NCI-H345 (cell line): ENCODE measurements at regions not wholly inside any gene's neighbourhood (a gene's known extent, or its start where the extent isn't known, plus 50 kb on each side); places are given as distances from the start of the nearest gene placed in this dataset.

Source experiments
- DNase-seq: peaks from one replicate; lab custom pipeline; 2025; lab: John Stamatoyannopoulos, UW

DNA sequence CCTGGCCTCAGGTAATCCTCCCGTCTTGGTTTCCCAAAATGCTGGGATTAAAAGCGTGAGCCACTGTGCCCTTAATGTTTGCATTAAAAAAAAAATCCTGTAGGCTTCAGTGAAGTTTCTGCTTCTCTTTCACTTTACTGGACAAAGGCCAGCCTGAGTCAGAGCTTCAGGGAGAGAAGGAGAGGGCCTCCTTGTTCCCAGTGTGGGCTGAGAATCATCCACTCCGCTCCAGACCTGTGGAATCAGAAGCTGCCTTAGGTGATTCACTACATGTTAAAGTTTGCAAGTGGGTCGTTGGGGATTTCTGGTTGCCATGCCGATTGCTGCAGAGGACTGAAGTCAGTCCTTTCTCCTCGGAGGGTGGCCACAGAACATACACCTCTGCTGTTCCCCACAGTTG lies 113.3 kb upstream of the EEF1E1 start:
- no peak for DNase-seq

DNA sequence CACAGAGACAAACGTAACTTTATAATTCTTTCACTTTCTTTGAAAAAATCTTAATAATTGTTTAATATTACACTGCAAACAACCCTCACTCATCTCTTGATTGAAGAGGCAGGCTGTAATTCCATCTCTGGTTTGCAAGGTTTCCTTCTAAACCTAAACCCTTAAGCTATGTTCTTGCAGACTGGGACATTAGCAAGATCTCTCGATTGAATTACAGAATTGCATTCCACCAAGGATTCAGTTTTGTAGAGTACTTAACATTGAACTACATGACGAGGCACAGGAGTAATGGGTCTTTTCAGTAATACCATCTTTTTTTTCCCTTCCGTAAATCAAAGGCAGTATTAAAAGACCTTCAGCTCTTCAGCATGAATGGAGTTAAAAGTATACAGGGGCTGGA lies 111.6 kb upstream of the EEF1E1 start:
- no peak for DNase-seq

DNA sequence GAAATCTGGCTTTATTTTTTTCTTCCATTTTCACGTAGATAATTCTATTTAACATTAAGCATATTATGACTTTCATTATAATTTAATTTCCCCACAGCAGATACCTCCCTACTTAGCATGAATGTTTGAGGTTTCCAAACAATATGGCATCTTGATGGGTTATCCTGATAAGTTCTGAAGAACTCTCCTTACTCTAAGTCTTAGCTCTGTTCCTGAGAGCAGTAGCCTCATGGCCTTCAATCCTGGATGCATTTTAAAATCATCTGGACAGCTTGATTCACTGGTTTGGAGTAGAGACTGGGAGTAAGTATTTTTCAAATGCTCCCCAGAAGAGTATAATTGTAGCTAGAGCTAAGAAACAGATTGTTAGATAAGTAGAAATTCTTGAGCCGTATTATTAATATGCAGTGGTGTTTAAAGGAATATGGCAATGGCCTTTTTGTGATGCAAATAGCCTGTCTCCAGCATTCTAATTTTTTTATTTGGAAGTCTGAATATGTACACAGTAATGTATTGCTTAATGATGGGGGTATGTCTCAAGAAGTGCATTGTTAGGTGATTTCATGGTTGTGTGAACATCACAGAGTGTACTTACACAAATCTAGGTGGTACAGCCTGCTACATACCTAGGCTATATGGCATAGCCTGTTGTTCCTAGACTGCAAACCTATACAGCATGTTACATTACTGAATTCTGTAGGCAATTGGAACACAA lies 110.5 kb upstream of the EEF1E1 start:
- no peak for DNase-seq

DNA sequence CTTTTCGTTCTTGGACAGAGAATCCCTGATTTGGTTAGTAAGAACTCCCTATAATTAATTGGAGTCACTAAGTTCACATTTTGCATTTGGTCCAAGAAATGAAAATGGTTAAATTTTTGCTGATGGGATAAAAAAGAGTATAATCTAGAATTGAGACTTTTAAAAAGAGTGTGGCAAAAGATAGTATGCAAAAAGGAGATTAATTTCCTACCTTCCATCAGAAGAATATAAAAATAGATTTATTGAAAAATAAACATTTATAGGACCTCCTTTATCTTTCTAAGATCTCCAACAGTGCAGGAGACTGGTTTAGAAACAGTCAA lies 105.5 kb upstream of the EEF1E1 start:
- no peak for DNase-seq

DNA sequence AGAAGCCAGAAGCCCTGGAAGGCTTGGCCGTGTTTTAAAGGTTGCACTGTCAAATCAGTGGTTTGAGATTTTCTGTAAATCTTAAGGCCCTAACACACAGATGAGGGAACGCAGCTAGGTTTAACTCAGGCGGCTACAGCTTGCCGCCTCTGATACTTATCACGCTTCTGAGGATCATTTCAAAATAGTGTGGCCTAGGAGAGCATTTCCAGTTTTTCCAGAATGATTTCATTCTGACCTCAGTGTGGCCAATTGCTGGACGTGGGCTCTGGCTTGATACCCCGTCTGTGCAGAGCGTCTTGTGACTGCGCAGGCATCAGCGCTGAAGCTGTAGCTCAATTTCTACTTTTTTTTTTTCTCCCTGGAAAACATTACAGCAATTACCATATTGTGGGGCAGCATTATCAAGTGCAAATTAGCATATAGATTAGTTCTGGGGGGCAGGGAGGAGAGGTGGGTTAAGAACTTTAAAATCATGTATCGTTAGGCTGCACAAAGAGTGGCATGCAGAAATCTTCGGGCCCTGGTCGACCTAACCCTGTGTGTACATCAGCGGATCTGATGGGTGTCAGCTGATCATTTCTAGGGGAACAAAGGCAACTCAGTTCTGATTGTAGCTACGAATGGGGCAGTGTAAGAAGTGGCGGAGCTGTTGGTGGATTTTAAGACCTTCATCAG lies 105.0 kb upstream of the EEF1E1 start:
- no peak for DNase-seq

DNA sequence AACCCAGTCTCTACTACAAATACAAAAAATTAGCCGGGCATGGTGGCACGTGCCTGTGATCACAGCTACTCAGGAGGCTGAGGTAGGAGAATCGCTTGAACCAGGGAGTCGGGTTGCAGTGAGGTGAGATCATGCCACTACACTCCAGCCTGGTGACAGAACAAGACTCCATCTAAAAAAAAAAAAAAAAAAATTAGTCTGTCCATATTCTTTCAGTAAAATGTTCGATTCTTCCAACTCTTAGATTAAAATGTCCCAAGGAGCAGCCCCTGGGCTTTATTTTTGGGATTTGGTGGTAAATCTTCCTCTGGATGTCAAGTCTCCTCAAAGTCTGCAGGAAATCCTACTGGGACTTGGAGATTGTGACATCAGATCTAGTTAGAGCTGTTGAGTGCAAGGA lies 101.0 kb upstream of the EEF1E1 start:
- no peak for DNase-seq

DNA sequence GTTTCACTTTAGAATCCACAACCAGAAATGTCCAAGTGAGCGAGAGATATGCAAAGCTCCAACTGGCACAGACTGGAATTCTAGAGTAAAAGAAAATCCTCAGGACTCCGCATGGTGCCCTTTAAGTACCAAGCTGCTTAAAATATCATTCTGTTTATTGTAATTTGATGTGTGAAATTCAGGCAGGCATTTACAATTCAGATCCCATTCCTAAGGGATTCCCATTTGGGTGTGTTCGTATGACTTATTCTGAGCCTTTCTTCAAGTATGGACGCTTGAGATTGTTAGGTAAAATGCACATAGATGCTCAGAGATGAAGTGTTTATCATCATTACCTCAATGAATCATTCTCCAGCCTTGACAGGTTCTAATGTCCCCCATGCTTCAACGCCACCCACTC lies 99.3 kb upstream of the EEF1E1 start:
- DNase-seq, result no peak

DNA sequence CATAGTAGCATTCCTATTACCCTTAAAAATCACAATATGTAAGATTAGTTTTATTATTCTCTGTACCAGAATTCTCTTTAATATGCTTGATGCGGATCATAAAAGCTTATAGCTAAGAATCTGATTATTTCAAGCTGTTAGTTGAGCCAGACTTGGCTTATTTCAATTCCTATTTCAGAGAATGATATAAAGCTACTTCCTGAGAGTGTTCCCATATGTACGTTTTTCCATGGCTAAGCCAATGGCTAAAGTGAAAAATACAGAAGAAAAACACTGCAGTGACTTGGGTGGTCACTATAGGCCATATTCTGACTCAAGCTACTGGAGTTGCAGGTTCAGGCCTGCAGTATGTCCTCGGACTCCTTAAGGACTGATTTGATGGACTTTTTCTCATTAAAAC lies 97.9 kb upstream of the EEF1E1 start:
- no peak for DNase-seq

DNA sequence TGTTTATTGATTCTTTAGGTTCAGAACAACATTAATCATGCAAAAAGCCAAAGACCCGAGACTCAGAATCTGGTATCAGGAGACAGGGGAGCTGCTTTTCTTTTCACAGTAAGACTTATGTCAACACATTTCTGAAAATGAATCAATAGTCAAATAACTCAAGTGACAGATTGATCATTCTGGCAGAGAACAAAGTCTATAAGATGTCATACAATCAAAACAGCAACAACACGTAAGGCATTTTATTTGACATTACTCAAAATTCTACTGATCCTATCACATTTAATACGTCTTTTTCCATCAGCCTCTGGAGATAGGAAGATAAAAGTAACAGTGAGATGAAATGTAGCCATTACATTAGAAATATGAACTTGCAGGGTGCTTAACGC lies 93.4 kb upstream of the EEF1E1 start:
- DNase-seq, result no peak

DNA sequence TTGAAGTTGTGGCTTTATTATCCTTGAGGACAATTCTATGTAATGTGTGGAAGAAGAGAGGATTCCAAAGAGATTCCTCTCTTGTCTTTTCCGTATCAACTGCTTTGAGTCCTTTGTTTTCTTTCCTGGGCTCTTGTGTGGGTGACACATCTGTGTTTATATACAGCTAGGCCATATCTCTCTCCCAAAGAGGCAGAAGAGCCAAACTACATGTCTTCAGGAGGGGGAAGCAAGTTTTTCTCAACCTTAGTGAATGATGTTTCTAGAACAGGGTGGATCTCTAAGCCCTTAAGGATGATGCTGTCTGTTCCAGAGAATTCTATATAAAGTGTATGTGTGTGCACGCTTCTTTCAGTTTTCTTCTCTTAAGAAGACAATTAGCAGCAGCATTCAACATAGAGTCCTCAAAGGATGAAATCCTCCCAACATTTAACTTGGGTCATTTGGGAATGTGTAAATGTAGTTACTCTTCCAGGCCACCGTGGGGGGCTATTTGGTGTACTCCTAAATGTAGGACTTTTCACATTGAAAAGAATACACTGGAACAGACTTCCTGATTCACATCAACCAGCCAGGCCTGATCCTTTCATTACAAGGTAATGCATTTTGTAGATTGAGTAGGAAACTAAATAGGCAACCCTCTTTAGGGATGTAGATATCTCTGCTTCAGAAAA lies 92.8 kb upstream of the EEF1E1 start:
- DNase-seq, result no peak

DNA sequence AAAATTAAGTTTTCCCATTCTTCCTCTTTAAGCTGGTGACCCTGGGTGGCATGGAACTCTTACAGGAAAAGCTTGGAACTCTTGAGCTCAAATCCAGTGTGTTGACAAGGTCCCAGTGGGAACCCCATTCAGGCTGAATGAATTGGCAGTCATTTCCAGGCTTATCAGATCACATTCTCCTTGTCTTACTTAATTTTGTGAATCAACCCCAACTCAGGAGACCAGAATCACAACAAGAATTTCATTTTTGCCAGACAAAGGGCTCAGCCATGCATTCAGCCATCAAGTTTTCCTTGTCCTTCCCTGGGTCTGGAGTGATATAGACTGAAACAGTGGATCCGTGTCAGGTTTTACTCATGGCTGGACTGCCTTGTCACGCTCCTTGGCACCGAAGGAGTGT lies 92.1 kb upstream of the EEF1E1 start:
- DNase-seq, result no peak

DNA sequence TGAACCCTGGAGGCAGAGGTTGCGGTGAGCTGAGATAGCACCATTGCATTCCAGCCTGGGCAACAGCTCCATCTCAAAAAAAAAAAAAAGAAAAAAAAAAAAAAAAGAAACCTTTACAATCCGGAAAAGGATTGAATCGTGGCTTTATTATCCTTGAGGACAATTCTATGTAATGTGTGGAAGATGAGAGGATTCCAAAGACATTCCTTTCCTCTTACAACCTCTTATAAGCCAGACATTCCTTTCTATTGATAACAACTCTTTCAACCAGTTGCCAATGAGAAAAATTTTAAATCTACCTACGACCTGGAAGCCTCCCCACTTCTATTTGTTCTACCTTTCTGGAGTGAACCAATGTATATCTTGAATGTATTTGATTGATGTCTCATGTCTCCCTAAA lies 91.2 kb upstream of the EEF1E1 start:
- DNase-seq, result no peak

DNA sequence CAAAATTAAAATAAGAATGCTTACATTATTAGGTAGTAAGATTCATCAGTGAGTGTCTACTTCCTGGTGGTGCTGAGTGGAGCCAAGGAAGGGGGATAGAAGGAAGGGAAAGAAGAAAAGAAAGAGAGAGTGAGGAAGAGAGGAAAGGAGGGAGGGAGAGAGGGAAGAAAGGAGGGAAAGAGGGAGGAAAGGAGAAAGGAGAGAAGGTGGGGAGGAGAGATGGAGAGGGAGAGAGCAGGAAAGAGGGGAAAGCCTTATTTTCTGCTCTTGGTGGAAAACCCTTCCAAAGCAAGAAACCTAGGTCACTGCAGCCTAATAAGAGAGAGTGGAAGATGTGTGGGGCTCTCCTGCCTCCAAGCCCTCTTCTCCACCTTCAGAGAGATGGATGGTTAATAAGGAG lies 90.2 kb upstream of the EEF1E1 start:
- no peak for DNase-seq

DNA sequence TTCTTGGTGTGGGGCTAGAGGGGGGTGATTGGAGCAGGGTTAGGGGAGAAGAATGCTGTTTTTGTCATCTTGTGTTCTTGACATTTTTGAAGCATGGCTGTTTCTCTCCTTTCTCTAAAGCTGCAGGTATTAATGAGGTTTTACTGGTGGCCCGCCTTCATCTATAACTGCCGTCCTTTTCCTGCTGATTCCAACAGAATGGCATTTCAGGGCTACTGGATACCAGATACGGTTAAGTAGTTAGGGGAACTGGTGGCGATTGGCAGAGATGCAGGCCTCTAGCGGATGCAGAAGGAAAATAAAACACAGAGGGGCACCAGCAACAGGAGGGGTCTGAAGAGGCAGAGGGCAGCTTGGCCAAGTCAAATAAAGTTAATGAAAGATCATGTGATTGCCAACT lies 89.7 kb upstream of the EEF1E1 start:
- DNase-seq, result no peak

DNA sequence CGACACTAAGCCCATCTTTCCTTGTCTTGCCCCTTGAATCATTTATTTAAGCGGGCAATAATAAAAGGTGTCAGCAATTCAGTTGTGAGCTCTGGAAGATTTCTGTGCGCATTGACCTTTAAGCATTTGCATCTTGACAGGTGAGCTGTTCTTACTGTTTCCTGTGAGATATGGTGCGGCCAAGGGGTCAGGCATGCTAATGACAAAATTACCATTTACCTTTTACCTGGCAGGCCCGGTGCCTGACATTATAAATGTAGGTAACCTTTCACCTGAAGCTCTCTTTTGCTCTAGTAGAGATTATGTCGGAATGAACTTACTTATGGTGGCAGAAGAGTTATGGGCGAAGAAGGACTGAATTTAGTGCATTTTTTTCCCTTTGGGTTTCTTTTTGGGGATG lies 89.3 kb upstream of the EEF1E1 start:
- no peak for DNase-seq

DNA sequence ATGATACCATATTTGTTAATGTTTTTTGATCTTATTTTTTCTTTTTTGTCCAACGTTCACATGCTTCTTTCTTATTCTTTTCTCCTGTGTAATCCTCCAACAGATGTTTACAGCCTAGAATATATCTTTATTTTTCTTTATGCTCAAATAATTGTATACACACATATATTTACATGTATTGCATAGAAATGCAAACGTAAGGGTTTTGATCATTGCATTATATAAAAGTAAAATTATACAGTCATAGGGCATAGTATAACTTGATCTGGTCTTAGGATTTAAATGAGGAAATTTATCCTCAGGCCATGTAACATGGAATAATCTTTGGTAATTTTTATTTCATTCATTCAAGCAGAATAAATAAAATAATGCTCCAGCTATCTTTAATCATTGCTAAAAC lies 84.9 kb upstream of the EEF1E1 start:
- DNase-seq, result no peak

DNA sequence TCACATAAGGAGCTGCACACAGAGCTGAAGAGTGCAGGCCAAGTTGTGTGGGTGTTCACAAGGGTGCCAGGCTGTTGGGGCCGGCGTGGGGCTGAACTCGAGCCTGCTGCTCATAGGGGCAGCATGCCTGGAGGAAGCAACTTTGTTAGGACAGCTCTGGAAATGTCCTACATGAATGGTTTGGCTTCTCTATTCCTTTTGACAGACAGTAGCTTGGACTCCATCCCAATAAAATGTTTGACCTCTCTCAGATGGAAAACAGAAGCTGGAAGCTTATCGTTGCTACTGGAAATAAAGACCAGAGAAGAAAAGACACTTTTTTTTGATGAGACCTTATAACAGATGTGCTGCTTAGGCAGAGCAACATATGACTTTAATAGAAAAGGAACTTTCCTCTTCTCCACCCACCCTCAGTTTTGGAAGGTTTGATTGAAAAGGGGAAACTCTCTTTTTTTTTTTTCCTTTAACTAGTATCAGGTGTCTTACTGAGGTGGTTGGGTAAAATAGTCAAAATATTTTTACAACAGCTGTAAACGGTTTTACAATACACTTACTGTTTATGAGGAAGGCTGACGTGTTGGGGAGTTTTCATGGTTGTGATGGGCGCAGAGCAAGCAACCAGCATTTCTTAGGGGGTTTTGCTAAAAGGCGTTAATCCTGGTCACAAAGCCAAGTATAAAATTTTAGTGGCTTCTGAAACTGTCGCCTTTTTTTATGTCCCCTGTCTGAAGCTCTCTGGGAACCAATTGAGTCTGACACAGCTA lies 80.7 kb upstream of the EEF1E1 start:
- DNase-seq, result no peak

DNA sequence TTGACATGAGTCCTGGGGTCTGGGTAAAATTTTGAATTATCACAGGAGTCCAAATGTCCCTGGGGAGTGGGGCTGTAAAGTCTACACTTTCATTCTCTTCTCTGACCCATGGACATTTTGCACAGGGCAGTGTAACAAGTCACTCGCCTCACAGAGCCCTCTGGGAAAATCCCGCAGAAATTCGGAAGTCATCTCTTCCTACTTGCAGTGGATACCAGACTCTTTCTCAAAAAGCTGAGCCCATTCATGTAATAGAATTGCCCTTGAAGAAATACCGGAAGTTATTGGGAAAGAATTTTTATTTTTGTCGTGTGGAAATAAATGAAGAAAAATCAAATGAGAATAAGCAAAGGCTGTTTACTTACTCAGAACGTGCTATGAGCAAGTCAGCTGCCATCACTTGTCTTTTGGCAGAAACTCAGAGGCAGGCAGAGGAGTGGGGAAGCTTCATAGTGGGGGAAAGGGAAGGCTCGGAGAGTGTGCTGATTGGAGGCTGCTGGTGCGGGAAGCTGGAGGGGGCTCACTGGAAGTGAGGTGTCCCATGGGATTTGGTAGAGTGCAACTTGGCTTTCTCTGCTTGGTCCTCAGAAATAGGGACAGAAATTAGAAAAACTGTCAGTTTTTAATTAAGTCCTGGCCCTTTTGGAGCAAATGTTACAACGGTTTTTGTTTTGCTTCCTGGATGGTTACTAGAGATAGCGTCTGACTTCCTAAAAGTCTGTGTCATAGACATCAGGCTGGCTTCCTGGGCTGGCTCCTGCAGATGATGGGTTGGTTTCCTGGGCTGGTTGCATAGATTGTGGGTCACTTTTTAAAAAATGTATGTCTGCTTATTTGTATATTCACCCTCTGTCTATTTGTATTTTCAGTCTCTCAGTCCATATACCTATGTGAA lies 79.8 kb upstream of the EEF1E1 start:
- no peak for DNase-seq

DNA sequence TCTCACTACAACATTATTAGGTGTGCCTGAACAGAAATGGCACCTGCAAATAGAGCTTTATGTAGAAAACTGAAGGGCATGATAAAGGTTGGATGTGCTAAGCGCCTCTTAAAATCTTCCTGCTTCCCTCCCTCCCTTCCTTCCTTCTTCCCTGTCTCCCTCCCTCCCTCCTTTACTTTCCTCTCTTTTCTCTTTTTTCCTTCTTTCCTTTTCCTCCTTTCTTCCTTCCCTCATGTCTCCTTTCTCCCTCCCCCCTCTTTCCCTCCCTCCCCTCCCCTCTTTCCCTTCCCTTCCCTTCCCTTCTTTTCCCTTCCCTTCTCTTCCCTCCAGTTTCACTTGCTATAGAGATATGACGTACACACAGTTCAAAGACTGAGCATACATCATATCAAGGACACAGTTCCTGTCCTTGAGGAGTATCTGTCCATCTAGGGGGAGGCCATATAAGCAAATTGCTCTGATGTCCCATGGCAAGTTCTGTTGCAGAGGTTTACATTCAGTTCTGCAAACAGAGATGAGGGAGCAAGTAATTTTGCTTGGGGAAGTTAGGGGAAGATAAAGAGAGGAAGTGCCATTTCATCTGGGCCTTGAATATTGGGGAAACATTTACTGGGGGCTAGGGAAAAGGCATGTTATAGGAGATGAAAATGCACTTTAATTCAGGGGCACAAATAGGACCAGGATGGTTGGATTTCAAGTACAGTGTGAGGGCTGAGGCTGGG lies 79.0 kb upstream of the EEF1E1 start:
- DNase-seq, result no peak

DNA sequence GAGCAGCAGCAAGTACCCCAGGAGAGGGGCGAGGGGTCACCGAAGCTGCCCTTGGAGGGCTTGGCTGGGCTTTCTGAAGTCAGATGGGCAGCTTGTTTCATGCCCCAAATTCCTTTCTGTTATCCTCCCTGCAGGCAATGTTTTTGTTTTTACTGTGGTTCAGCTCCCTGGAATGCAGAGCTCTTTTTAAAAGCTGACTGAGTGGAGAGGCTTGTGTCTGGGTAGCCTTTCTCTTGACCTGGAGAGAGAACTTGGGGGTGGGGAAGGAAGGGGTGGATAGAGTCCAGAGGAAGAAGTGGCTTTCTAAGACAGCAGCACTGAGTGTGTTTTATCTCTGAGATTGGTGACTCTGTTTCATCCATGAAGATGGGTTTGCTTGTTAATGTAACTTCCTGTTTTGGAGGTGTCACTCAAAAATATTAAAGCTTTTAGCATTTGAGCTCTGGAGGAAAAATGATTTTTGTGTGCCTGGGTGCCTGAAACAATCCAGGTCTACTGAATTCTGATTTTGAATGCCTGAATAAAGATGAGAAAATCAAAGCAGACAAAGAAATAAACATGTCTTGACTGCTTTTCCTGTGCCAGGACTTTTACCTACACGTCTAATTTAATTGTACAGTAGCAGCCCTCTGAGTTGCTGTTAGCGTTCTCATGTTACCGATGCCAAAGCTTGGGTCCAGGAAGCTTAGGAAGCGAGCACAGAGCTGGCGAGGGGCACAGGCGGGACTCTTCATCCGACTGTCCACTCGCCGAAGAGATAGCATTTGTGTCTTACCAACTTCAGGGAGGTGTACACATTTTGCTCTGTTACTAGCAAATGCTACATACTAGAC lies 78.2 kb upstream of the EEF1E1 start:
- no peak for DNase-seq
